GM10266 (cell line): ENCODE measurements at regions not wholly inside any gene's neighbourhood (a gene's known extent, or its start where the extent isn't known, plus 50 kb on each side); places are given as distances from the start of the nearest gene placed in this dataset.

Experiments
- DNase-seq: peaks from one replicate; pipeline ENCODE4 v3.0.0; 2012; ENCODE audit errors: extremely low spot score
- CTCF ChIP-seq: IDR thresholded peaks from 2 replicates; pipeline ENCODE4 v1.5.1; 2012; ENCODE audit warnings: mild to moderate bottlenecking, low read depth; ENCODE audit not compliant: control insufficient read depth, insufficient read depth; ENCODE audit errors: missing control alignments

GRCh38 chr11:119916568-119916967 is 187.6 kb upstream of the NECTIN1 start:
- no peak for DNase-seq

GRCh38 chr11:119912229-119912628 is 183.2 kb upstream of the NECTIN1 start:
- DNase-seq, result no peak
- TF ChIP-seq CTCF, result no peak

More at GRCh38 chr11:119916568-119916967, 187.6 kb upstream of the NECTIN1 start:
- TF ChIP-seq CTCF, result no peak

- DNase-seq, result no peak
- TF ChIP-seq CTCF, result no peak
These were observed 181.7 kb upstream of the NECTIN1 start for GRCh38 chr11:119910650-119911049.

- TF ChIP-seq CTCF, result no peak
- no peak for DNase-seq
These were observed 181.1 kb upstream of the NECTIN1 start for GRCh38 chr11:119910051-119910450.

- no peak for TF ChIP-seq CTCF
These were observed 180.5 kb upstream of the NECTIN1 start for GRCh38 chr11:119909495-119909894.

GRCh38 chr11:119909077-119909476 is 180.1 kb upstream of the NECTIN1 start:
- no peak for TF ChIP-seq CTCF
- DNase-seq, result no peak

More at GRCh38 chr11:119909495-119909894, 180.5 kb upstream of the NECTIN1 start:
- DNase-seq, result no peak

- no peak for DNase-seq
- no peak for TF ChIP-seq CTCF
These were observed 179.5 kb upstream of the NECTIN1 start for GRCh38 chr11:119908573-119908904.
